Nephron progenitor cell (in vitro differentiated cells): ENCODE measurements at regions not wholly inside any gene's neighbourhood (a gene's known extent, or its start where the extent isn't known, plus 50 kb on each side); places are given as distances from the start of the nearest gene placed in this dataset.

Experiments used
- DNase-seq: peaks from one replicate; pipeline ENCODE4 v3.0.0; 2021
- H3K27ac Mint-ChIP-seq: 2 replicates; pipeline ENCODE4 v1.8.0; 2021; ENCODE audit warnings: mild to moderate bottlenecking, moderate library complexity, mixed read lengths
- H3K27me3 Mint-ChIP-seq: 2 replicates; pipeline ENCODE4 v1.8.0; 2021; ENCODE audit warnings: mild to moderate bottlenecking, low read depth, mixed read lengths; ENCODE audit not compliant: poor library complexity
- H3K36me3 Mint-ChIP-seq: 2 replicates; pipeline ENCODE4 v1.8.0; 2021; ENCODE audit warnings: low read depth, mixed read lengths
- H3K4me1 Mint-ChIP-seq: 2 replicates; pipeline ENCODE4 v1.8.0; 2021; ENCODE audit warnings: mixed read lengths
- H3K4me3 Mint-ChIP-seq: 2 replicates; pipeline ENCODE4 v1.8.0; 2021; ENCODE audit warnings: mild to moderate bottlenecking, moderate library complexity, mixed read lengths
- H3K9me3 Mint-ChIP-seq: 2 replicates; pipeline ENCODE4 v1.8.0; 2021; ENCODE audit warnings: mild to moderate bottlenecking, moderate library complexity, mixed read lengths
- CTCF ChIP-seq: fragments of 200-600 bp; sonication (generic); IDR thresholded peaks from 2 replicates; pipeline ENCODE4 v1.5.0; 2021; ENCODE audit warnings: antibody characterized with exemption

- Mint-ChIP-seq H3K27ac (no peak overlapping the region), H3K27me3 (peaks cover 7% of the 10 kb centered on the region), H3K4me1 (no peaks in the 10 kb centered on the region), H3K4me3 (no peak overlapping the region), H3K9me3 (peaks cover 53% of the 10 kb centered on the region), H3K36me3 (no peaks in the 10 kb centered on the region)
- no peak for DNase-seq
- no peak for TF ChIP-seq CTCF
Measured at GRCh38 chr15:75148280-75148679, 53.4 kb upstream of the C15orf39 start.

- no peak for TF ChIP-seq CTCF
- Mint-ChIP-seq H3K27me3 (peaks cover 7% of the 10 kb centered on the region), H3K4me1 (peaks cover 8% of the 10 kb centered on the region), H3K27ac (no peak overlapping the region), H3K4me3 (no peak overlapping the region), H3K9me3 (peaks cover 36% of the 10 kb centered on the region), H3K36me3 (no peaks in the 10 kb centered on the region)
- no peak for DNase-seq
Measured at GRCh38 chr15:75149867-75150709, 51.6 kb upstream of the C15orf39 start.

- Mint-ChIP-seq H3K4me1 (peaks cover 8% of the 10 kb centered on the region), H3K9me3 (peaks cover 32% of the 10 kb centered on the region), H3K36me3 (no peaks in the 10 kb centered on the region), H3K27me3 (peaks cover 7% of the 10 kb centered on the region), H3K27ac (no peak overlapping the region), H3K4me3 (no peak overlapping the region)
- no peak for DNase-seq
- TF ChIP-seq CTCF, result no peak
Measured at GRCh38 chr15:75151214-75152128, 50.2 kb upstream of the C15orf39 start.
